ENCODE measurements at regions not wholly inside any gene's neighbourhood (a gene's known extent, or its start where the extent isn't known, plus 50 kb on each side); places are given as distances from the start of the nearest gene placed in this dataset.
"Not testable (repeated sequence)": the region's sequence is repeated elsewhere in the genome, so short reads cannot be mapped to it uniquely, and the experiment has no call there.

DNA sequence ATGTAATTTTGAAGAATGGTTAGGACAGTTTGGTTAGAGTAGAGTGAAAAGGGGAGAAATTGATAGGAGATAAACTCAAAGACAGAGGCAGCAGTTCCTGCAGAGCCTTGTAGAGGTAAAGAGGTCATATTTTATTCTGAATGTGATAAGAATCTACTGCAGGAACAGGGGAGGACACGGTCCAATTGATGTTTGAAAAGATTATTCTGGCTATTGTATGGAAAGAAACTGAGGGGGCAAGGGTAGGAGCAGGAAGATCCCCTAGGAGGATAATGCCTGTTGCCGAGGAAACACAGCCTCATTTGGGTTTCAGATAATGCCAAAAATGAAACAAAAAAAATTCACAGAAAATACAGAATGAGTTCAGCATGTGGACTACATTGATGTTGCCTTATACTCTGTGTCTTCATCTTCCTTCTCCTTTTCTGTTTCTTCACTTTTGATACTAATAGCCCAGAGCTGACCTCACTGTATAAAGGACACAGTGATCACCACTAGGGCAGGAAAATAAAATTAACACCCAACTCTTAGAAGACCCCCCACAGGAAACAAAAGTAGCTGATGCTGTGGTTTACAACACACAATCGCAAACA lies 454.6 kb upstream of the UBE2E2 start:
- DNase-seq (ENCODE audit: low read depth), result no peak

DNA sequence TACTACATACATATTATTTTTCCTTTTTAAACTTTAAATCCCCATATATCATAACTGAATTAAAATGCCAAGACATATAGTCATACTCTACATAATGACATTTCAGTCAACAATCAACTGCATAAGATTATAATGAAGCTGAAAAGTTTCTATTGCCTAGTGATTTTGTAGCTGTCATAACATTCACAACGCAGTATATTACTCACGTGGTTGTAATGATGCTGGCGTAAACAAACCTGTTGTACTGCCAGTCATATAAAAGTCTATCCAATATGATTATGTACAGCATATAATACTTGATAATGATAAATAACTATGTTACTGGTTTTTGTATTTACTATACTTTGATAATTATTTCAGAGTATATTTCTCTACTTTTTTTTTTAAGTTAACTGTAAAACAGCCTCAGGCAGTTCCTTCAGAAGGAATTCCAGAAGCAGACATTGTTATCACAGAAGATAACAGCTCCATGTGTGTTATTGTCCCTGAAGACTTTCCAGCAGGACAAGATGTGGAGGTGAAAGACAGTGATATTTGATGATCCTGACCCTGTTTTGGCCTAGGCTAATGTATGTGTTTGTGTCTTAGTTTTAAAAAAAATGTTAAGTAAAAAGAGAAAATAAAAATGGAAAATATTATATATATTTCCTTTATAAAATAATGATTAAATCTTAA lies 443.4 kb upstream of the UBE2E2 start:
- DNase-seq (ENCODE audit: low read depth), result no peak

DNA sequence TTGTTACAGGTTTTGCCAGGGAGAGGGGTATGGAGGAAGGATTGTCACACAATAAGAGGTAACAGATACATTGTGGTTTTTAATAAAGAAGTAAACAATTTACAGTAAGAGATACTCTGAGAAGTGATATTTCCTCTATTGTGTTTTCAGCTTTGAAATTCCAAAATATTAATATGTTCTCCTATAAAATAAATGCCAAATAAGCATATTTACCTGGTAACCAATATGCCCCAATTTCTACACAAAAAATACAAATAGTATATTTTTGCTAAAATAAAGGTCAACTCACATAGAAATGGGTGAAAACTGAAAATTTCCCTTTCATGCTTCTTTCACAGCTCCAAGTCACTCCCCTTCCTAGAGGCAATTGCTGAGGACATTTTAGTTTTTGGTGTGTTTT lies 437.4 kb upstream of the UBE2E2 start:
- DNase-seq (ENCODE audit: low read depth), result no peak

DNA sequence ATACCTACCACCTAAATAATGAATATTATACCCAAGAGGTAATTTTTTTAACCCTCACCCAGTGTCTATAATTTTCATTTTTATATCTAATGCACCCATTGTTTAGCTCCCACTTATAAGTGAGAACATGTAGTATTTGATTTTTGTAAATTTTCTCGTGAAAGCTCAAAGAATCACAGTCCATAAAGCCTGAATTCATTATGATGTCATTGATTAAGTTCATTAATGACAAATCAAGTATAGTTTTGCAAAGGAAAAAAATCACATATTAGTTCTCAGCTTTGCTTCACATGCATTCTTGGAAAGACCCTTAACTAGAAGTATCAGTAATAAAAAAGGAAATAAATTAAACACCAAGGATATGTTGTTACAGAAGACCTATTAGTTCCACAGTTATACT lies 425.3 kb upstream of the UBE2E2 start:
- DNase-seq (ENCODE audit: low read depth), result no peak

DNA sequence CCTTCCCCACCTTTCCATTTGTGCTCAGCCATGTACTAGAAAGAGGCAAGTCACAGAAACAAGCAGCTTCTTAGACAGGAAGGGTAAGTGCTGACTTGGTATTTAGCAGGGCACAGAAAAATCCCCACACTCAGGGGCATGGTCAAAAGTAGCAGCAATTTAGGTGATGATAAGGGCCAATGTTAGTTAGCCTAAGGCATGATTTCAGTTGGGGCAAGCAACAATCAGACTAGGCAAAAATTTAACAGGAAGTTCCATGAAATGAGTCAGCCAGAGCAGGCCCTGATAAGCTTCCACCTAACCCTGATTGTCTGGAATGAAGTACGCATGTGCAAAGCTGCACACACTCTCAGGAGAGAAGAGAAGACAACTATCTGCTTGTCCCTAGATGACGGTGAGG lies 423.4 kb upstream of the UBE2E2 start:
- DNase-seq (ENCODE audit: low read depth), result no peak

DNA sequence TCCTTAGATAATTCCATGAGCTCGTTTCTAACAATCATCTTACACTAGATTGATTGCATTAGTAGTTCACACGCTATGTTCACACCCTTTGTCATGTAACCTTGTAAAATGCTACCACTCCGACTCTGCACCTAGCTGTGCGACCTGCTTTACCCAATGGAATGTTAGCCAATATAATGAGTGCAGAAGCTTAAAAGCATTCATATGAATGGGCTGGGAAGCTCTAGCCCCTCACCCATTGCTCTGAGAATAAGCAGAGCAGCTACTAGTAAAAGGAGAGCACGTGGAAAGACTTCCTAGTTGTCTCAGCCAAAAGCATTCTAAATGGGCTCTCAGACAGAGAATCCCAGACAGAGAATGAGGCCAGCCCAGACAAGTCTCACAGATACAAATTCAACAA lies 410.6 kb upstream of the UBE2E2 start:
- no peak for DNase-seq (ENCODE audit: low read depth)

DNA sequence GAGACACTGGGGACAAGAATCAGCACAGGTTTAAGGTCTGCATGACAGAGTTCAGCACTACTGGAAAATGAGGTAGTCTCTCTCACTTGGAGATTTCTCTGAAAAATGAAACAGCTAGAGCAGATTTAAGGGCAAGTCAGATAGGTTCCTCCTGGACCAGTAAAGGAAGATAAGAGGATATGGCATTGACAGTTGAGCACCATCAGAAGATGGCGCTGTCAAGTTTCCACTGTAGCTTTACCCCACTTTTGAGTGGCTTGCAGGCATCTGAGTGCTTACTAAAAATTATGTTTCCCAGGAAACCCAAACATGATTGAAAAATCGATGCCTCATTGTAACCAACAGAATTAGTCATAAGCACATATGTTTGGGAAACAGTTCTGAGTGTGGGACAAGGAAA lies 407.2 kb upstream of the UBE2E2 start:
- DNase-seq (ENCODE audit: low read depth), result no peak

DNA sequence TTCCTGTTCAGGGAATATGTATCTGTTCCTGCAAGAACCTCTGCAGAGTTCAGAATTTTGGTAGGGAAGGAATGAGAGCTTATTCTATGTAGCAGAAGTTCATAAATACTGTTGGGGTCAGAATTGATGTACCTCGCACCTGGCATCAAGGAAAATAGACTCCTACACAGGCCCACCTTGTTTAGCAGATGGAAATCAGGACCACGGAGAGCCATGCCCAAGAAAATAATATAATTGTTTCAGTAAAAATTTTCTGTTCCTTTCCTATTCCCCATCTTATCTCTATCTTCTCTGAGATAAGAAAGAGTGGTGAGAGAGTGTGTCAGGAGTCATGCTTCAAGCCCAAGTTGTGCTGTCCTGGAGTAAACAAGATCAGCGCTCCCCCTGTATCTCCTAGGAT lies 404.7 kb upstream of the UBE2E2 start:
- no peak for DNase-seq (ENCODE audit: low read depth)

DNA sequence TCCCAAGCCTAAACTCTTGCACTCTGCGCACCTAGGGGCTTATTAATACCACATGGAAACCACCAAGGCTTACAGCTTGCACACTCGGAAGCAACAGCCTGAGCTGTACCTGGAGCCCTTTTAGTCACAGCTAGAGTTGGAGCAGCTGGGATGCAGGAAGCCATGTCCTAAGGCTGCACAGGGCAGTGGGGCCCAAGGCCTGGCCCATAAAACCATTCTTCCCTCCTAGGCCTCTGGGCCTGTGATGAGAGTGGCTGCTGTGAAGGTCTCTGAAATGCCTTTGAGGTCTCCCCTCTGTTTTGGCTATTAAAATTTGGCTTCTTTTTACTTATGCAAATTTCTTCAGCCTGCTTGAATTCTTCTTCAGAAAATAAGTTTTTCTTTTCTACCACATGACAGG lies 383.9 kb upstream of the UBE2E2 start:
- no peak for DNase-seq (ENCODE audit: low read depth)

DNA sequence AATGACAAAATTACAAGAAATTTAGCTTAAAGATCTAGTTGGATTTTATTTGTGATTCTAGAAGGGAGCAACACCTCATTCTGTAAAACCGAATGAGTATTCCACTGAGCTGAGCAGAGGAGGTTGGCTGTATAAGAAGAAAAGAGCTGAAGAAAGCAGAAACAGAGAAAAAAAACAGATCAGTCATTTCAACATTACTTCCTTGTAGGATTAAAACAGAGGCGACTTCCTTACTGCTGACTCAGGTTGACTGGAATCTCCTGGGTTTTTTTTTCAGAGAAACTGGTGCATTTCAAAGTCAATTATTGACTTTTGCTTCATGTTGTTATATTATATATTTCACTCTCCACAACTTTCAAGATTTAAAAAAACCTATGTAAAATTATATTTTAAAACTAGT lies 368.1 kb upstream of the UBE2E2 start:
- no peak for DNase-seq (ENCODE audit: low read depth)

DNA sequence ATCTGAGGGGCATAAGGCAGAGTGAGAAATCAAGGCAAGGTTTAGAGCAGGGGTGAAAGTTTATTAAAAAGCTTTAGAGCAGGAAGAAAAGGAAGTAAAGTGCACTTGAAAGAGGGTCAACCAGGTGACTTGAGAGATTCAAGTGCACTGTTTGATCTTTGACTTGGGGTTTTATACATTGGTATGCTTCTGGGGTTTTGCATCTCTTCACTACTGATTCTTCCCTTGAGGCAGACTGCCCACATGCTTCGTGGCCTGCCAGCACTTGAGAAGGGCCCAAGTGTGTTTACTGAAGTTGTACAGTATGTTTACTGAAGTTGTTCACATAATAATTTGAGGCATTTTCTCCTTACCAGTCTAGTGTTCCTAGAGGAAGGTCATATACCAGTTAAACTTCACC lies 367.0 kb upstream of the UBE2E2 start:
- no peak for DNase-seq (ENCODE audit: low read depth)

DNA sequence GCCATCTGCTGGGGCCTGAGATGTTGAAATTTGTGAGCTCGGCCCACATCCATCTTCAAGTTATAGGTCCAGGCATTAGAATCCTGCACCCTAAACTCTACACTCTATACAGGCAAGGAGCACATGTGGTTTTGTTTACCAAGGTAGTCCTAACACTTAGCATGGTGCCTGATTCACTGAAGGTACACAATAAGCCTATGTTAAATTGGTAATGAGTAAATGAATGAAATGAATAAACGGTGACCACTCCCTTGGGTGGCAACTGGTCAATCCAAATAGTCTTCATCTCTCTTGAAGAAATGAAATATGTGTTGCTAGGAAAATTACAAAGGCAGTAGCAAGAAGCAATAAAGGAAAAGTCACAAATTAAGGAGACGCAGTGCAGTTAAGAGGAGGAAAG lies 359.3 kb upstream of the UBE2E2 start:
- no peak for DNase-seq (ENCODE audit: low read depth)

DNA sequence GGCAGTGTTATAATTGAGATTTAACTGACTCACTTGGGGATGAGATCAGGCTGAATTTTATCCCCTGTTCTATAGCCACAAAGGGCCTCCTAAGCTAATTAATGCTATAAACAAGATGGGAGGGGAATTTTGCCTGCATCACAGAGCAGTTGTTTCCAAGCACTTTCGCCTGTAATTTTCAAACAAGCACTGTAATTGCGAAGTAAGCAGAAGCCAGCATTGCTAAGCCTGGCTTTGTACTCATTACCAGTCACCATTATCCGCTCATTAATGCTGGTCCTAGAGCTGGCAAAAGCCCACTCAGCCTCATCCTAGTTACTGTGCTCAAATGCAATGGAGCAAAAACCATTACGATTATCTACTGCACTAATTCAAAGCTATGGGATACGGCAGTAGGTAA lies 356.6 kb upstream of the UBE2E2 start:
- no peak for DNase-seq (ENCODE audit: low read depth)

DNA sequence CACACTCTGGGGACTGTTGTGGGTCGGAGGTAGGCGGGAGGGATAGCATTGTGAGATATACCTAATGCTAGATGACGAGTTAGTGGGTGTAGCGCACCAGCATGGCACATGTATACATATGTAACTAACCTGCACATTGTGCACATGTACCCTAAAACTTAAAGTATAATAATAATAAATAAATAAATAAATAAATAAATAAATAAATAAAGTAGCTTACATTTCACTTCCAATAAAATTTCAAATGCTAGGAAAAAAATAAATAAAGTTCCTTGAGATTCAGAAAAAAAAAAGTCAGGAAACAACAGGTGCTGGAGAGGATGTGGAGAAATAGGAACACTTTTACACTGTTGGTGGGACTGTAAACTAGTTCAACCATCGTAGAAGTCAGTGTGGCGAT lies 353.5 kb upstream of the UBE2E2 start:
- DNase-seq (ENCODE audit: low read depth), result not testable (repeated sequence)

DNA sequence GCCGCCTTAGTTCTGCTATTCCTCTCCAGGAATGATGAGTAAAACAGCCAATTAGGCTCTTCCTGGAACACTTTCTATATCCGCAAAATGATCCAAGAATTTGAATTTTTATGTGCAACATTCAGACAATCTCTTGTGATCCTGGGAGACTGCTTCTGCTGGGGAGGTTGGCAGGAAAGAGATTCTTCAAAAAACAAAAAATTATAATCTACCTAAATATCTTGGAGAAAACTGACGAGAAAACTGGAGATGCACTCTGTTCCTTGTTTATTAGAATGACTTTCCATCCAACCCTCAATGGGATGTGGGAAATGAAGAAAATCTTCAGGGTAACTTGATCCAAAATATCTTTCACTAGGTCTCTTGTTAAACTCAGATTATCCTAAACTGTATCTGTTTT lies 346.3 kb upstream of the UBE2E2 start:
- no peak for DNase-seq (ENCODE audit: low read depth)

DNA sequence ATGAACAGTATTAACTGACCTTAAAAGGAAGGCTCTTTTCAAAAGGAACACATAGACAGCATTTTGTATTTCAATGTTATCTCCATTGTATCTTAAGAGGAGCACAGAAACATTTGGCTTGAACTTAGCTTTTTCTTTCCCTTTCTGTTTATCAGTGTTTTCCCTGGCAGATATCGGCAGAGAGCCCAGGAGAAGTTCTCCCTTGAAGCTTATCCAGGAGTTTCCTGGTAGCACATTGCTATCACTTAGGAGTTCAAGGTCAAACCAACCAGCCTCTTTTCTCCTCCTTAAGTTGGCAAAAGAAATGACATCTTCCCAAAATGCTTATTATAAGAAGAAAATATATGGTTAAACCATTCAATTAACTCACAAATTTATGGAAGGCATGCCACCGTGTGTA lies 344.6 kb upstream of the UBE2E2 start:
- DNase-seq (ENCODE audit: low read depth), result no peak

DNA sequence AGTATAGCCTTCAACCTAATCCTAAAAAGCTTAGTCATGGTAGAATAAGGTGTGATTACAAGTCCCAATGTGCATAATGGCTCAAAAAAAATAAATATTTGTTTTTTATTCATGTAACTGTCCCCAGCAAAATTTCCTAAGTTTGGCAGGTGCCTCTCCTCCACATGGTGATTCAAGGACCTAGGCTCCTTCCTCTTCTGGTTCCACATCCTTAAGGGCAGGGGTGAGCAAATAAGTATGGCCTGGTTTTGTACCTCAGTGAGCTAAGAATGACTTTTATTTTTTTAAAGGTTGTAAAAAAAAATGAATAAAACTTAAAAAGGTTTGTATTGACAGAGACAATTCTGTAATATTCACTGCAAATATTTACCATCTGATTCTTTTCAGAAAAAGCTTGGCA lies 343.5 kb upstream of the UBE2E2 start:
- DNase-seq (ENCODE audit: low read depth), result no peak

DNA sequence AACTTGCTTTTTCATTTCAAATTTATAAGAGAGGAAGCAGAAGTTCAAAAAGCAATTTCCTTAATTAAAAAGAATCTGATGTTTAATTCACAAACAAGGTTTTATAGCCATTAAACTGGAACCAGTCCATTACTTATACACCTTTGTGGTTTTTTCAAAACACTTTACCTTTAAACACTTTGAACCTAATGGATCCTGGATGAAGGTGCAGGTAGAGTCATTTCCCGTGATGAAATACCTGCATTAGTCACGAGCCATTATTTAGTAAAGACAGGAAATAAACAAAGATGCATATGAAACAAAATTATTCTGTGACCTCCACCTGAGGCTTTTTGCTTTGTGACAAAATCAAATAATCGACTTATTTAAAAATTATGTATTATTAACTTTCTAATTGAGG lies 341.7 kb upstream of the UBE2E2 start:
- DNase-seq (ENCODE audit: low read depth), result no peak

DNA sequence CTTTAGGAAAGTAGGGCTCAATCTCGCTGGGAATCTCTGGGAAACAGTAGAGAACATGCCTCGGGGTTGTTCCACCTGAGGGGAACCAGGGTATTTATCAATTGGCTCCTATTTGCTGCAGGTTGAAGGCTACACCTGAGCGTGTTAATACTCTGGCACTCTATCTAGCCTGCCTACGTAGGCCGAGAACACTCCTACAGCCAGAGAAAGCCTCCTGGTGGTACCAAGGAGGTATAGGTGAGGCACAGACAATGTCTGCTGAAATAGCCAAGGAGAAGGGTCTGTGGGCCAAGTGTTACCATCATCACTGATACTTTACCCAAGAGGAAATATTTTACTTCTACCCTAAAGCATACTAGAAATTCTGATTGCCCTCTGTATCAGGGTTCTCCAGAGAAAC lies 341.0 kb upstream of the UBE2E2 start:
- no peak for DNase-seq (ENCODE audit: low read depth)

DNA sequence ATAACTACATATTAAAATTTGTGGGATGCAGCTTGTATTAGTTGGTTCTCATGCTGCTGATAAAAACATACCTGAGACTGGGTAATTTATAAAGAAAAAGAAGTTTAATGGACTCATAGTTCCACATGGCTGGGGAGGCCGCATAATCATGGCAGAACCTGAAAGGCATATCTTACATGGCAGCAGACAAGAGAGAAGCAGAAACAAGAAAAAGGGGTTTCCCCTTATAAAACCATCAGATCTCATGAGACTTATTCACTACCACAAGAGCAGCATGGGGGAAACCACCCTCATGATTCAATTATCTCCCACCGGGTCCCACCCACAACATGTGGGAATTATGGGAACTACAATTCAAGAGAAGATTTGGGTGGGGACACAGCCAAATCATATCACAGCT lies 320.3 kb upstream of the UBE2E2 start:
- not testable (repeated sequence) for DNase-seq (ENCODE audit: low read depth)

DNA sequence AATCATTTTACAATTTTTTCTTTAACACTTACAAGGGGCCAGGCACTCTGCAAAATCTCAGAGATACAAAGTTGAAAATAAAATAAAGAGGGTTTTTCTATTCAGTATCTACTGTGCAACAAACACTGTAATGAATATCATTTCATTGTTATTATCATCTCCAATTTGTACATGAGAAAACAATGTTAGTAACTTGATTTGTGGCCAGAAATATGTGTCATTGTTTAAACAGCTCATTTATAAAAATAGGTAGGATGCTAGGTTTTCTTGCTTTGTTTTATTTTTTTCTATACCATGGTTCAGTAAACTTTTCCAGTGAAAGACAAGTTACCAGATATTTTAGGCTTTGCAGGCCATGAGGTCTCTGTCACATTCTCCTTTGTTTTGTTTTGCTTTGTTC lies 318.1 kb upstream of the UBE2E2 start:
- DNase-seq (ENCODE audit: low read depth), result no peak

DNA sequence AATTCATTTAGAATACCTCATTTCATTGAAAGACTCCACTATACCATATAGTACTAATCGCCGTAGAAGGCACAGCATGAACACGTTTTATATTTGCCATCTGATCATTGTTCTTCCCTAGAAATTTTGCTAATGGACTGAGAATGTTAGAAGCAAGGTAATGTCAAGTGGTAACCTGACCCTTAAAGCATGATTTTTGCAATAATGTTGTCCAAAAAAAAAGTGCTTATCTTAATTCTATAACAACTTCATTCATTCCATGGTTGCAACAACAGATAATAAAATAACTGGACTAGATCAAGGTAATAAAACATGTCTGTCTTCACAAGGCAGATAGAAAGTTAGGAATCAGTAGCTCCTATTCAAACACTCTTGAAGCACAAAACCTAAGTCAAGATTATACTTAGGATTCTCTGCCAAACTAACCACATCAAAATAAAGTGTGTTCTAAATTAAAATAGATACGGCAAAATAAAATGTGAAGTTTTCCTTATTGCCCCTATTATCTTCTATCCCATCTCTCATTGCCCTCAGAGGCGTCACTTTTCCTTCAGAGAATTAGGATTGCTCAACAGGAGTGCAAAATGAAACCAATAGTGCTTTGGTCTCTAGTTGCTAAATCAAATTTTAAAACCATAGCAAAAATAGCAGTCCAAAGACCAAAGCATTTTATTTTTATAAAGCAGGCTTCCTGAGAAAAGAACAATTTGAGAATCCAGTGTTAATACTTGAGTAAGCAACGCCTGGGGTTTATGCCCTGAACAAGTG lies 317.4 kb upstream of the UBE2E2 start:
- DNase-seq (ENCODE audit: low read depth), result no peak

DNA sequence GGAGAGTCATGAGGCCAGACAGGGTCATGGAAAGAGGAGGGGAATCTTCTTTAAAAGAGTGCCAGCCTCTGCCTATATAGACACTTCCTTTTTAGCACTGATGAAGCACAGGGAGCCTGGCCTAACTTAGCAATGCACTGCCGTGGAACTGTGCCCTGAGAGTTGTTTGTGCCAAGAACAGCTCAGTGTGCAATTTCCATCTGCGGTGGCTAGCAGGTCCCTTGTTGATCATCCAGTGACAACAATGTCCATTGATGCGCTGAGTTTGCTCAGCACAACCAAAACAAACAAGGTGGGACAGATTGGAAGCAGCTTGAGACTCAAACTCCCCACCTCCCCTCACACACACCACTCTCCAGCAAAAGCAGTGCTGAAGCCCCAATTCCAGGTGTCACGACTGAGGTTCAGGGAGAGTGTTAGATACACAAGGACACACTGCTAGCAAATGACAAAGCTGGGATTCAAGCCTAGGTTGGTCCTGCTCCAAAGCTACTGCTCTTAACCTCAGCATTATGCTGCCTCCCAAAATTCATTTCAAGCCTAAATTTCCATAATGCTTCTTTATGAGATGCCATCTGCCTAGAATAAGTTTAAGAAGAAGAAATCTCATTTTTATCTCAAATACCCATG lies 316.6 kb upstream of the UBE2E2 start:
- no peak for DNase-seq (ENCODE audit: low read depth)

Data from T follicular helper cell (primary cell).